ENCODE measurements at regions not wholly inside any gene's neighbourhood (a gene's known extent, or its start where the extent isn't known, plus 50 kb on each side); places are given as distances from the start of the nearest gene placed in this dataset.

DNA sequence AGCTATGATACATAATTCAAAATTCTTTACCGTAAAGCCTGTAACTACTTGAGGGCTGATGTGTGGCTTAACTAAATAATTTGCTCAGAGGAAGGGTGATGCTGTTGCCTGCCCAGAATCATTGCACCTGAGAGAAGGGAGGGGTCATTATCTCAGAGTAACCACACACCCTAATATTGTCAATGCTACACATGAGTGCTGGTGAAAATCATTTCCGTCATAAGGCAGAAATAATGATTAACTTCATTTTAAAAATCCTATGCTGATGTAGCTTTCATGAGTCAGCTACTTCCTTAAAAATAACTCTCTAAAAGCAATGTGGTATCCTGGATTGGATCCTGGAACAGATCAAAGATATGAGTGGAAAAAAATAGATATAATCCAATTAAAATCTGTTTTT lies 146.4 kb upstream of the FAM83B start:
- TF ChIP-seq POLR2A (IDR thresholded peaks at IDR 0.05; ENCODE audit: low read length) (no peak), GATA1 (IDR thresholded peaks at IDR 0.05; ENCODE audit: low read depth, low read length) (no peak)

Measured in erythroblast (primary cell).